Gastroesophageal sphincter (tissue), 4 donors: ENCODE measurements at regions not wholly inside any gene's neighbourhood (a gene's known extent, or its start where the extent isn't known, plus 50 kb on each side); places are given as distances from the start of the nearest gene placed in this dataset.

Source experiments
- ATAC-seq: fragments of 150-250 bp; one replicate; pipeline ENCODE4 v1.9.1; 2016; ENCODE audit warnings: mild to moderate bottlenecking, moderate library complexity
- H3K27ac ChIP-seq, 4 donors: fragments of 200-600 bp; sonication (generic) in 3 of 4; 1 replicate in 3 of 4; 2 replicates in 1 of 4; pipeline ENCODE4 v1.5.1; 2016 to 2019
- H3K27me3 ChIP-seq: fragments of 200-600 bp; sonication (generic); one replicate; pipeline ENCODE4 v1.5.1; 2019
- H3K36me3 ChIP-seq, 2 donors: fragments of 200-600 bp; sonication (generic); one replicate each; pipeline ENCODE4 v1.5.1; 2019; ENCODE audit warnings: control low read depth in 1 of 2
- H3K4me1 ChIP-seq, 3 donors: fragments of 200-600 bp; sonication (generic); 1 replicate in 2 of 3; 2 replicates in 1 of 3; pipeline ENCODE4 v1.5.1; 2016 to 2019; ENCODE audit warnings: control low read depth in 2 of 3
- H3K4me3 ChIP-seq, 2 donors: fragments of 200-600 bp; sonication (generic); one replicate each; pipeline ENCODE4 v1.5.1; 2019; ENCODE audit warnings: mild to moderate bottlenecking in 1 of 2, moderate library complexity in 1 of 2
- H3K9me3 ChIP-seq, 3 donors: fragments of 200-600 bp; sonication (generic); one replicate each; pipeline ENCODE4 v1.5.1; 2017 to 2019; ENCODE audit warnings: control low read depth in 2 of 3
- CTCF ChIP-seq, 4 experiments: fragments of 200-600 bp in 2 of 4; fragments of 450-650 bp in 2 of 4; sonication (generic) in 1 of 4; IDR thresholded peaks; one replicate each; pipeline ENCODE4 v1.5.1; 2017 to 2019; ENCODE audit warnings: antibody characterized with exemption in 4 of 4, mild to moderate bottlenecking in 2 of 4, moderate library complexity in 2 of 4
- EP300 ChIP-seq: sonication (generic); formaldehyde crosslinking; IDR thresholded peaks from one replicate; pipeline ENCODE4 v1.6.1; 2017; ENCODE audit warnings: antibody characterized with exemption, mild to moderate bottlenecking
- POLR2A ChIP-seq, 2 donors: fragments of 450-650 bp; IDR thresholded peaks; one replicate each; pipeline ENCODE4 v1.6.1; 2017; ENCODE audit warnings: antibody characterized with exemption in 2 of 2, mild to moderate bottlenecking in 2 of 2, moderate library complexity in 1 of 2
- POLR2AphosphoS5 ChIP-seq: sonication (generic); formaldehyde crosslinking; IDR thresholded peaks from one replicate; pipeline ENCODE4 v1.6.1; 2017; ENCODE audit warnings: antibody characterized with exemption
- WGBS, 2 donors: methylation state at CpG; one replicate each; pipeline ENCODE4 v1.1.5; 2018; ENCODE audit warnings: low coverage in 1 of 2; 5-methylcytosine and 5-hydroxymethylcytosine counted together

GRCh38 chr2:239583171-239583878, 182.5 kb upstream of the HDAC4 start:
- no peak for ATAC-seq
- Histone ChIP-seq H3K27me3 (peaks cover 8% of the 10 kb centered on the region), H3K9me3 (no peaks in the 10 kb centered on the region), H3K27ac (no peak overlapping the region), H3K4me3 (no peak overlapping the region), H3K36me3 (no peaks in the 10 kb centered on the region), H3K4me1 (no peaks in the 10 kb centered on the region)
- no peak for TF ChIP-seq CTCF (IDR thresholded peaks at IDR 0.05)
- no peak for TF ChIP-seq POLR2A (IDR thresholded peaks at IDR 0.05)
- TF ChIP-seq POLR2AphosphoS5: no peak
- TF ChIP-seq EP300: no peak
- no CpG with 5 or more reads among the region's 21 CpGs for WGBS, 2 donors

- H3K9me3 ChIP-seq: no peaks in the 10 kb centered on the region
- no peak overlapping the region for H3K27ac ChIP-seq
- no peaks in the 10 kb centered on the region for H3K4me1 ChIP-seq
- ATAC-seq: no peak
- 59 to 77% methylated on average over 6 of the region's 6 CpGs for WGBS, 2 donors
- TF ChIP-seq CTCF (IDR thresholded peaks at IDR 0.05) (no peak), EP300 (no peak)
- no peak overlapping the region for H3K4me3 ChIP-seq
- H3K36me3 ChIP-seq: no peaks in the 10 kb centered on the region
- H3K27me3 ChIP-seq: peaks cover 8% of the 10 kb centered on the region
These were observed 181.7 kb upstream of the HDAC4 start for GRCh38 chr2:239582476-239582875.

GRCh38 chr2:239581352-239581901, 180.6 kb upstream of the HDAC4 start:
- 92% methylated on average over 2 of the region's 21 CpGs; no CpG with 5 or more reads in 1 of the 2 donors for WGBS, 2 donors
- Histone ChIP-seq H3K27me3 (peaks cover 3% of the 10 kb centered on the region), H3K4me3 (no peak overlapping the region), H3K4me1 (no peaks in the 10 kb centered on the region), H3K36me3 (no peaks in the 10 kb centered on the region), H3K27ac (no peak overlapping the region), H3K9me3 (no peaks in the 10 kb centered on the region)
- no peak for ATAC-seq
- no peak for TF ChIP-seq CTCF (IDR thresholded peaks at IDR 0.05)
- no peak for TF ChIP-seq POLR2A (IDR thresholded peaks at IDR 0.05)
- TF ChIP-seq POLR2AphosphoS5: no peak
- no peak for TF ChIP-seq EP300

GRCh38 chr2:239580199-239580527, 179.3 kb upstream of the HDAC4 start:
- Histone ChIP-seq H3K36me3 (no peaks in the 10 kb centered on the region), H3K27ac (no peak overlapping the region), H3K4me1 (no peaks in the 10 kb centered on the region), H3K4me3 (no peak overlapping the region), H3K9me3 (peaks cover 0 to 9% (median 0%) of the 10 kb centered on the region in 3 donors), H3K27me3 (peaks cover 14% of the 10 kb centered on the region)
- no peak for ATAC-seq
- TF ChIP-seq EP300 (no peak), CTCF (IDR thresholded peaks at IDR 0.05) (no peak), POLR2AphosphoS5 (no peak), POLR2A (IDR thresholded peaks at IDR 0.05) (no peak)
- WGBS, 2 donors: 83 to 90% methylated on average over 1 to 3 of the region's 3 CpGs

GRCh38 chr2:239579524-239580198, 178.8 kb upstream of the HDAC4 start:
- no peak for ATAC-seq
- Histone ChIP-seq H3K36me3 (no peaks in the 10 kb centered on the region), H3K9me3 (peaks cover 0 to 9% (median 0%) of the 10 kb centered on the region in 3 donors), H3K4me3 (no peak overlapping the region), H3K27ac (no peak overlapping the region), H3K4me1 (no peaks in the 10 kb centered on the region), H3K27me3 (peaks cover 19% of the 10 kb centered on the region)
- WGBS, 2 donors: 95 to 96% methylated on average over 3 to 6 of the region's 7 CpGs
- TF ChIP-seq POLR2A (IDR thresholded peaks at IDR 0.05) (no peak), CTCF (IDR thresholded peaks at IDR 0.05) (no peak), EP300 (no peak), POLR2AphosphoS5 (no peak)
